Pancreas (tissue), 10 donors: ENCODE measurements at regions not wholly inside any gene's neighbourhood (a gene's known extent, or its start where the extent isn't known, plus 50 kb on each side); places are given as distances from the start of the nearest gene placed in this dataset.
A peak's percentile ranks its signal among the peaks of the same experiment; 100 is the strongest.

ENCODE experiments used
- ATAC-seq, 4 donors: fragments of 200-7000 bp; cut with Tn5 transposase; one replicate each; pipeline versions ENCODE4 v1.8.0 to v1.9.1; 2020; ENCODE audit warnings: mild to moderate bottlenecking in 4 of 4, moderate library complexity in 4 of 4
- DNase-seq, 6 donors: peaks; one replicate each; pipeline ENCODE4 v3.0.0-alpha.2; 2020
- FAIRE-seq: peaks from 2 replicates; lab custom pipeline; 2012; peaks lifted over from hg19 to GRCh38; lab: Jason Lieb, UNC
- H3K27ac ChIP-seq, 4 donors: fragments of 200-600 bp; sonication (generic); 1 replicate in 3 of 4; 2 replicates in 1 of 4; pipeline versions ENCODE4 v1.5.0 to v1.8.0; 2020
- H3K27me3 ChIP-seq, 4 donors: fragments of 200-600 bp; one replicate each; pipeline ENCODE4 v1.8.0; 2021
- H3K36me3 ChIP-seq, 3 donors: fragments of 200-600 bp; sonication (generic) in 1 of 3; one replicate each; pipeline versions ENCODE4 v1.5.0 to v1.8.0; 2020 to 2021
- H3K4me1 ChIP-seq, 3 donors: fragments of 200-600 bp; one replicate each; pipeline ENCODE4 v1.8.0; 2021
- H3K4me3 ChIP-seq, 4 donors: fragments of 200-600 bp; sonication (generic) in 2 of 4; one replicate each; pipeline versions ENCODE4 v1.5.0 to v1.8.0; 2020 to 2021
- H3K9me3 ChIP-seq, 4 donors: fragments of 200-600 bp; one replicate each; pipeline ENCODE4 v1.8.0; 2021
- WGBS, 2 donors: extraction: QIAGEN DNeasy Blood & Tissue Kit; methylation state at CpG; one replicate each; pipeline ENCODE4 v1.1.7; 2013; 5-methylcytosine and 5-hydroxymethylcytosine counted together
- intact Hi-C, 3 donors: fragments of 100-400 bp; cut with DNase I; formaldehyde crosslinking; loops; one replicate each; pipeline versions ENCODE4 v1.11.1 to v1.14.2; 2022
- TF ChIP-seq, protein P1 (sequence below), 4 donors: fragments of 200-600 bp; sonication (generic) in 3 of 4; IDR thresholded peaks; one replicate each; pipeline versions ENCODE4 v1.5.0 to v1.8.0; 2021; ENCODE audit warnings: antibody characterized with exemption in 4 of 4
- donor health status: healthy with polysubstance abuse.
- donor health status: DM: no; HTN: no; CAD: no; lungs with moderate emphysema.
- donor health status: DM: no; HTN: no; CAD: no.
- donor health status: control.
- donor health status: control.
- donor health status: Bipolar disorder and iron deficiency.
- donor health status: DM: yes; HTN: yes; CAD: no.
- donor health status: DM: no; HTN: no; CAD: no.
- donor health status: DM: no; HTN: no; CAD: no.
- donor health status: DM: yes; HTN: yes; CAD: no.

DNA sequence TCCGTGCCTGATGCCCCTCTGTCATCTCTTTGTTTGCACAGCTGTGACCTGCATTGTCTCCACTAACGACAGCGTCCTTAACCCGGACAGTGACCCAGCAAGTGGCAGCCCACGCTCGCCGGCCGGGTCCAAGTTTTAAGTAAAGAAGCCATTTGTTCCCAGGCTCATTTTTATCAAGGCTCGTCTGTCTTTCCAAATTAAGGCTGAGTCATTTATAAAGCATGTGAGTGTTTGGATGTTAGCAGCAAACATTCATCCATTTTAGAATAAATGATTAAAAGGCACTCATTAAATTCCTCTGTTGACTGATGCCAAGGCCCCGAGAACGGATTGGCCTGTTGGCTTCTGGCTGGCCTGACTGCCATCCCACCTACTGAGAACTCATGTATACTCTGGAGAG lies 514.5 kb downstream of the NPHP4 start:
- DNase-seq = peak in 2 of 6 donors; percentile 28 to 46
- WGBS, 2 donors = 19 to 26% methylated on average over 11 of the region's 11 CpGs
- no peaks in the 10 kb centered on the region for H3K36me3 ChIP-seq

DNA sequence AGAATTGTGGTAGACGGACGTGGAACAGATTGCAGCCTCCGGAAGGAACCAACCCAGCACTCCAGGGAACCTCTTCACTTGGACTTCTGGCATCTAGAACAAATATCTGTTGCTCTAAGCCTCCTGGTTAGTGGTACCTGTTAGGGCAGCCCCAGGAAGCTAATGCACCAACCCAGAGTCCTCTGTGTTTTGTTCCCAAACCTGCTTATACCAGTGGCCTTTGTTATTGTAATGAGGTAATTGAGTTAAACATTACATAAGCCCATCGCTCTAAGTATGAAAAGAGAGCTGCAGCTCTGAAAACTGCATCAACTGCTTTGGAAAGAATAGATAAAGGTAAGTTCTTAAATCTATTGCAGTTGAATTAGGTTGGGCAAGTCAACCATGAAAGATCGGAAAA lies 516.7 kb downstream of the NPHP4 start:
- 61 to 64% methylated on average over 5 of the region's 5 CpGs for WGBS, 2 donors
- peak overlapping the region in 2 of 4 donors; percentile 52 to 59 for H3K27ac ChIP-seq
- ATAC-seq (peak; percentile 32 to 74 (median 68)), FAIRE-seq (no peak), DNase-seq (no peak)
- no peaks in the 10 kb centered on the region for H3K4me1 ChIP-seq
- H3K36me3 ChIP-seq = no peaks in the 10 kb centered on the region
- no peaks in the 10 kb centered on the region for H3K9me3 ChIP-seq
- no peaks in the 10 kb centered on the region for H3K27me3 ChIP-seq
- TF ChIP-seq, protein P1, sequence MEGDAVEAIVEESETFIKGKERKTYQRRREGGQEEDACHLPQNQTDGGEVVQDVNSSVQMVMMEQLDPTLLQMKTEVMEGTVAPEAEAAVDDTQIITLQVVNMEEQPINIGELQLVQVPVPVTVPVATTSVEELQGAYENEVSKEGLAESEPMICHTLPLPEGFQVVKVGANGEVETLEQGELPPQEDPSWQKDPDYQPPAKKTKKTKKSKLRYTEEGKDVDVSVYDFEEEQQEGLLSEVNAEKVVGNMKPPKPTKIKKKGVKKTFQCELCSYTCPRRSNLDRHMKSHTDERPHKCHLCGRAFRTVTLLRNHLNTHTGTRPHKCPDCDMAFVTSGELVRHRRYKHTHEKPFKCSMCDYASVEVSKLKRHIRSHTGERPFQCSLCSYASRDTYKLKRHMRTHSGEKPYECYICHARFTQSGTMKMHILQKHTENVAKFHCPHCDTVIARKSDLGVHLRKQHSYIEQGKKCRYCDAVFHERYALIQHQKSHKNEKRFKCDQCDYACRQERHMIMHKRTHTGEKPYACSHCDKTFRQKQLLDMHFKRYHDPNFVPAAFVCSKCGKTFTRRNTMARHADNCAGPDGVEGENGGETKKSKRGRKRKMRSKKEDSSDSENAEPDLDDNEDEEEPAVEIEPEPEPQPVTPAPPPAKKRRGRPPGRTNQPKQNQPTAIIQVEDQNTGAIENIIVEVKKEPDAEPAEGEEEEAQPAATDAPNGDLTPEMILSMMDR (IDR thresholded peaks at IDR 0.05) = no peak
- no peak overlapping the region for H3K4me3 ChIP-seq
- intact Hi-C loops = no loop called here

More for the DNA sequence above, 514.5 kb downstream of the NPHP4 start:
- intact Hi-C loops = no loop called here
- no peak overlapping the region for H3K4me3 ChIP-seq
- TF ChIP-seq, protein P1 (IDR thresholded peaks at IDR 0.05) = no peak
- FAIRE-seq (no peak), ATAC-seq (peak; percentile 34 to 70 (median 64))
- H3K27ac ChIP-seq = peak overlapping the region; percentile 46 to 59 (median 54)
- no peaks in the 10 kb centered on the region for H3K9me3 ChIP-seq
- H3K4me1 ChIP-seq = no peaks in the 10 kb centered on the region
- no peaks in the 10 kb centered on the region for H3K27me3 ChIP-seq

DNA sequence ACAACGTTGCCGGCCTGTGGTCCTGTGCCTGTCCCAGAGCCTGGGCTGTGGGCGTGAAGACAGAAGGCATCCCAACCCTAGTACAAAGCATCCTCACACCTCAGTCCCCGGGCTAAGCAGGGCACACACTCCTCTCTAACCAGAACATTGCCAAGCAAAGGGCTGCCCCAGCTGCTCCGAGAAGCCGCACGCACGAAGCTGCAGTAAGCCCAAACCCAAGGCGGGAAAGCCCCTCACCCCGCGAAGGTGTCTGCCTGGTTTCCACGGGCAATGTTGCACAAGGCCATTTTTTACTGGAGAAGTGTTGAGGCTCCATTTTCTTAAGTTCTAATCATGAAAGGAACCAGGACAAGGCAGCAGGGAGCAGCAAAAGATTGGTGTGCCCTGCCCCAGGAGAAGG lies 519.0 kb downstream of the NPHP4 start:
- no peaks in the 10 kb centered on the region for H3K36me3 ChIP-seq
- intact Hi-C loops = no loop called here
- H3K4me3 ChIP-seq = no peak overlapping the region
- no peak for DNase-seq
- H3K27me3 ChIP-seq = no peaks in the 10 kb centered on the region
- 78 to 83% methylated on average over 12 of the region's 12 CpGs for WGBS, 2 donors
- FAIRE-seq = no peak
- H3K4me1 ChIP-seq = no peaks in the 10 kb centered on the region
- H3K9me3 ChIP-seq = no peaks in the 10 kb centered on the region
- TF ChIP-seq, protein P1 (IDR thresholded peaks at IDR 0.05) = no peak
- ATAC-seq = no peak
- H3K27ac ChIP-seq = no peak overlapping the region

DNA sequence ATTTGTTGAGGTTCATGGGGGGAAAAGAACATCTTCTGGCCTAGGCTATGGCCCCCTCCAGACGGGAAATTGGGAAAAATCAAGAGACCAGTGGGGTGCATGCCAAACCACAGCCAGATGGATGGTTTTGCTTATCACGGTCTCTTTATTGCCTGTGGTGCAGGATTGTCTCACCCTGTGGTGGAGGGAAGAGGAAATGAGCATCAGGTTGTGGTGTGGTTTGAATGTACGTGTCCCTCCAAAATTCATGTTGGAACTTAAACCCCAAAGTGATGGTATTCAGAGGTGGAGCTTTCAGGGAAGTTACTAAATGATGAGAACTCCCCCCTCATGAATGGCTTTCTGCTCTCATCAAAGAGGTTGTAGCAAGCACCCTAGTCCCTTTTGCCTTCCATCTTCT lies 525.7 kb downstream of the NPHP4 start:
- no peak for FAIRE-seq
- Histone ChIP-seq H3K4me3 (no peak overlapping the region), H3K9me3 (no peaks in the 10 kb centered on the region), H3K27ac (no peak overlapping the region), H3K4me1 (no peaks in the 10 kb centered on the region), H3K27me3 (no peaks in the 10 kb centered on the region), H3K36me3 (no peaks in the 10 kb centered on the region)
- ATAC-seq = no peak
- no peak for DNase-seq
- TF ChIP-seq, protein P1 (IDR thresholded peaks at IDR 0.05) = no peak
- 37 to 42% methylated on average over 3 of the region's 3 CpGs for WGBS, 2 donors
- intact Hi-C loops = no loop called here

DNA sequence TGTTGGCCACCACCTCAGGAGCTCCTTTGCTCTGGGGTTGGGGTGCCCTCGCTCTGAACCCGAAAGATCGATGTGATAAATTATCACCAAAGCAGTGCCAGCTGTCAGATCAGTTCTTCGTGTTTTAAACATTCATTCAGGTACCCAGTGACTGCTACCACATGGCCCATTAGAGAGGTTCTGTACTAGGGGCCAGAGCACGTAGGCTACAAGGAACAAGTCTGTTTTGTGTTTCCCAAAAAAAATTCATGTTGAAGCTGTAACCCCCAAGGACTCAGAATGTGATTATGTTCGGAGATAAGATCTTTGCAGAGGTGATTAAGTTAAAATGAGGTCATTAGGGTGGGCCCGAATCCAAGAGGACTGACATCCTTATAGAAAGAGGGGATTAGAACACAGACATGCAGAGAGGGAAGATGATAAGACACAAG lies 526.9 kb downstream of the NPHP4 start:
- FAIRE-seq (no peak), DNase-seq (peak in 2 of 6 donors; percentile 23 to 41), ATAC-seq (peak; percentile 51 to 75 (median 67))
- intact Hi-C loops = no loop called here
- H3K4me3 ChIP-seq = no peak overlapping the region
- no peaks in the 10 kb centered on the region for H3K9me3 ChIP-seq
- 30 to 38% methylated on average over 7 of the region's 7 CpGs for WGBS, 2 donors
- no peaks in the 10 kb centered on the region for H3K36me3 ChIP-seq
- H3K27ac ChIP-seq = peak overlapping the region in 1 of 4 donors; percentile 50
- TF ChIP-seq, protein P1 (IDR thresholded peaks at IDR 0.05) = no peak
- H3K4me1 ChIP-seq = no peaks in the 10 kb centered on the region
- no peaks in the 10 kb centered on the region for H3K27me3 ChIP-seq
